DOHH2 (cell line): ENCODE measurements at regions not wholly inside any gene's neighbourhood (a gene's known extent, or its start where the extent isn't known, plus 50 kb on each side); places are given as distances from the start of the nearest gene placed in this dataset.

ENCODE experiments used
- CTCF ChIP-seq: fragments of 200-600 bp; sonication (generic); IDR thresholded peaks from one replicate; pipeline ENCODE4 v1.5.1; 2014; ENCODE audit warnings: antibody characterized with exemption, mild to moderate bottlenecking, low read depth, low read length; ENCODE audit not compliant: poor library complexity, severe bottlenecking
- EZH2phosphoT487 ChIP-seq: fragments of 200-600 bp; sonication (generic); IDR thresholded peaks from 2 replicates; pipeline ENCODE4 v1.6.1; 2017; ENCODE audit warnings: borderline replicate concordance, mild to moderate bottlenecking, antibody characterized with exemption, low read length, moderate library complexity, mixed read lengths

GRCh38 chr3:59663076-59663850 lies 613.4 kb upstream of the CFAP20DC start:
- no peak for TF ChIP-seq CTCF
- TF ChIP-seq EZH2phosphoT487, result no peak
